HG03175 (cell line): ENCODE measurements at regions not wholly inside any gene's neighbourhood (a gene's known extent, or its start where the extent isn't known, plus 50 kb on each side); places are given as distances from the start of the nearest gene placed in this dataset.
"Not testable (repeated sequence)": the region's sequence is repeated elsewhere in the genome, so short reads cannot be mapped to it uniquely, and the experiment has no call there.

Experiments
- ATAC-seq: cut with Tn5 transposase; IDR thresholded peaks from one replicate; pipeline ENCODE4 v1.9.1; 2021; ENCODE audit warnings: mild to moderate bottlenecking, moderate library complexity; ENCODE audit not compliant: unreplicated experiment

DNA sequence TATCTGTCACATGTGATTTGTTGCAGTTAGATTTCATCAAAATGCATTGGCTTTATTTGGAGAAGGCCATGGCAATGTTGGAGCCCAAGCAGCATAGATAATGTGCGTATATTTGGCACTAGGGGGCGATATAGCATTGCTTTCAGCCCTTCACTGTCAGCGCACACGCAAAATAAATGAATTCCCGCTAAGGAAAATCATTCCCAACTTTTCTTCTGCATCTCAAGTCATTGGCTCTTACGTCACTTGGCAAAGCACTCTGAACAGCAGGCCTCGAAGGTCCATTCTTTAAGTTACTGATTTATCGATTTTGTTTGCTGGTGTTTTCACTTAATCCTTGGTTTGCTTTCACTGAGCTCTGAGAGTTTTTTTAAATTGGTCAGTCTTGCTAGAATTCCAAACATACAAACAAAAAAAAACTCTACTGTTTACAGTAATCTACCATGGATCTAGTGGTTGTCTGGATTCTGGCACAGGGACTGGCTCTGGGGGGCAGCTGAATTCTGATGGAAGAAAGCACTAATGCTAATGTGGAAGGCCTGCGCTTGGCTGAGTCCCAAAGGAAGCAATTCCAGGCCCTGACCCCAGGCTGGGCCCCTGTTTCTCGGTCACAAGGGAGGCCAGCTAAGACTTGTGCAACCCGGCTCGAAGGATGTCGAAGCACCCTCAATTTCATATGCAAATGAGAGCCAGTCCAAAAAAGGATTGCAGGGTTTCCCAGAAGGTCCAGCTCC, 97.7 kb upstream of the IPO5 start:
- no peak for ATAC-seq

DNA sequence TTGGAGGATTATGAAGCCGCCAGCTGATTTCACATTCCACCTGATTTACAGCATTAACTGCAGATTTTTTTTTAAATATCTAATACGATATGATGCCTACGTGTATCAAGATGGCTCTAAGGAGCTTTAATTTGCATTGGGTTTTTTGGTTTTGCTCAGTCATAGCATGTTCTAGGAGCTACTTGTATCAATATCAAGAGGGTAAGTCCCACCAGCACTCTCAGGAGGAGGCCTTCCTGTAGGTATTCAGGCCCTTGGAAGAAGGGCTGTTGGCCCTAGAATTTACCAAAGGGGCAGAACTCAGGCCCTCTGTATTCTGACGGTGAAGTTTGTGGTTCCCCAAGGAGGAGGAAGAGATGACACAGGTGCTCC, 97.2 kb upstream of the IPO5 start:
- ATAC-seq, result no peak

DNA sequence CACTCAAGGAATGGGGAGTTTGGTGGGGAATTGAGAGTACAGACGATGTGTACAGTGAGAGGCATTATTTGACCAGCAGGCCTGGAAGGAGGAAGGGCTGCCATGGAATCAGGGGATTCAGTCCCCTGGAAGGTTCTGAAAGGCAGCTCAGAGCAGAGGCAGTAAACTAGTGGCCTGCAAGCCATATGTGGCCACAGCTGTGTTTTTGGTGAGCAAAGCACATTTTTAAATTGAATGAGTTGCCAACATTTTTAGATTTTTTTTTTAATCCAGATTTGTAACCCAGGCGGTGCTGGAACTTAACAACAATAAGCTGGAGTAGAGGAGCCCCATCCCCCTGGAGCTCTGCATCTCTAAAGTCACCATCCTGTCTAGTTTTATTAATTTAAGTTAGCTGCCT, 95.3 kb upstream of the IPO5 start:
- ATAC-seq, result no peak

DNA sequence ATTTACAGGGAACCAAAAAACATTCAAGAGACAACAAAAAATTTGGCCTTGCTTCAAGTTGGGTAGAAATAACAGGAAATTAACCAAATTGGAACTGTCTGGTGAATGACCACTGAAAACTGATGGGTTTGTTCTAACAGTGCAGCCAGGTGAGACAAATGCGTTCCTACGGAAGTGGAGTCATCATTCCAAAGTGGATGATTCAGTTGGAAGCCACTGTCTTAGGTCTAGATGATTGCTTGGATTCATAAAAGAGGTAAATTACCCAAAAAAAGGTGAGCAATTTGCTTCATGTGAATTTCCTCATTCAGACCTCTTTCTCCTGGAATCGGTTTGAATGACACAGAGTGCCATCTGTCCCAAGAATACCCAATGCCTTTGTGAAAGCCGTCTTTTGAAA, 87.1 kb upstream of the IPO5 start:
- no peak for ATAC-seq

DNA sequence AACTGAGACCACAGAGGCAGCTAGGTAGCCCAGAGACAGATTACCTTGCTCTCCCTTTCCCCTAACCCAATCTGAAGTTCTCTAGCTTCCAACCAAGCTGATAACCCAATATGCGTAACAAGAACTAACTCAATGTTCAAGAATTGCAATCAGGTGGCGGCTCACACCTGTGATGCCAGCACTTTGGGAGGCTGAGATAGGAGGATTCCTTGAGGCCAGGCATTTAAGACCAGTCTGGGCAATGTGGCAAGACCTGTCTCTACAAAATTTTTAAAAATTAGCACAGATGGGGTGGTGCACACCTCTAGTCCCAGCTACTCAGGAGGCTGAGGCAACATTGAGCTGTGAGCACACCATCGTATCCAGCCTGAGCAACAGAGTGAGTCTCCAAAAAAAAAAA, 86.7 kb upstream of the IPO5 start:
- no peak for ATAC-seq

DNA sequence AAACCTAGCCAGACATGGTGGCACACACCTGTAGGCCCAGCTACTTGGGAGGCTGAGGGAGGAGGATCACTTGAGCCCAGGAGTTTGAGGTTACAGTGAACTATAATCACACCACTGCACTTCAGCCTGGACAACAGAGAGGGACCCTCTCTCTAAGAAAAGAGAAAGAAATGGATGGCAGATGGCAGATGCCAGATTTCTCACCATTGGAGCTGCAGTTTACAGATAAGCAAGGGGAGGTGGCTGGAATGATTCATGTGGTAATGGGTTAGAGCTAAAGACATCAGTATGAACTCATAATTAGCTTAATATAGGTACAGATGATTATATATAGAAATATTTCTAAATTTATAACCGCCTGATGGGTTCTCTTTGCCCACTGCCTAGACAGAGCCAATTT, 80.1 kb upstream of the IPO5 start:
- no peak for ATAC-seq

DNA sequence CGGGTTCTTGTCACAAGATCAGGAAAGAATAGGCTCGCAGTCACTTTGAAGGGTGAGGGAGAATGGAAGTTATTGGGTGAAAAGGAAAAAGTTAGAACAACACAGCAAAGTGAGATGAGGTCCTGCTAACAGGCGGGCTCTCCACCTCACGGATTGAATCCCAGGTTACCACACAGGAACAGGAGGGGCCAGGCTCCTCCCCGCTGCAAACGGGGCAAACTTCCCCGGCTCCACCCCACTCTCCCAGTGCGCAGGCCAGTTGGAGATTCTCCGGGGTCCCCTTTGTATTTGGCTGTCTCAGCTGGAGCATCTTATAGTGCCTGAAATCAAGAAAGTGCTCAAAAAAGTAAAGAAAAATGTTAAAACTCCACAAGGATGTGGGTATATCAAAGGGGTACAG, 78.3 kb upstream of the IPO5 start:
- ATAC-seq, result no peak

DNA sequence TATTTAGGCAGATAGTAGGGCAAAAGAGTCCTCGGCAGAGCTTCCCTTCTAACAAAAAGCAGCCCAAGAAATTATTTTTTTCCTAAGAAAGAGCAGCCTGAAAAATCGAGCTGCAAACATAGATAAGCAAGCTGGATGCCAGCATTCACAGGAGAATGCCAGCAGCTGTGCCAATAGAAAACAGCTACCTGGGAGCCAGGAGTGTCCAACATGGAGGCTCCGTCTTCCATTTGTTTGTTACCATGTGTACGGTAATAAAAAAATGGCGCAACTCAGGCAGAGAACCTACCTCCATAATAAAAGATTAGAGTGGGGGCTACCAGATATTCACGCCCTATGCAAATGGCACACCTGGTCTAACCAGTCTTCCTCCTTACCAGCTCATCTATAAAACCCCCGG, 77.6 kb upstream of the IPO5 start:
- no peak for ATAC-seq

DNA sequence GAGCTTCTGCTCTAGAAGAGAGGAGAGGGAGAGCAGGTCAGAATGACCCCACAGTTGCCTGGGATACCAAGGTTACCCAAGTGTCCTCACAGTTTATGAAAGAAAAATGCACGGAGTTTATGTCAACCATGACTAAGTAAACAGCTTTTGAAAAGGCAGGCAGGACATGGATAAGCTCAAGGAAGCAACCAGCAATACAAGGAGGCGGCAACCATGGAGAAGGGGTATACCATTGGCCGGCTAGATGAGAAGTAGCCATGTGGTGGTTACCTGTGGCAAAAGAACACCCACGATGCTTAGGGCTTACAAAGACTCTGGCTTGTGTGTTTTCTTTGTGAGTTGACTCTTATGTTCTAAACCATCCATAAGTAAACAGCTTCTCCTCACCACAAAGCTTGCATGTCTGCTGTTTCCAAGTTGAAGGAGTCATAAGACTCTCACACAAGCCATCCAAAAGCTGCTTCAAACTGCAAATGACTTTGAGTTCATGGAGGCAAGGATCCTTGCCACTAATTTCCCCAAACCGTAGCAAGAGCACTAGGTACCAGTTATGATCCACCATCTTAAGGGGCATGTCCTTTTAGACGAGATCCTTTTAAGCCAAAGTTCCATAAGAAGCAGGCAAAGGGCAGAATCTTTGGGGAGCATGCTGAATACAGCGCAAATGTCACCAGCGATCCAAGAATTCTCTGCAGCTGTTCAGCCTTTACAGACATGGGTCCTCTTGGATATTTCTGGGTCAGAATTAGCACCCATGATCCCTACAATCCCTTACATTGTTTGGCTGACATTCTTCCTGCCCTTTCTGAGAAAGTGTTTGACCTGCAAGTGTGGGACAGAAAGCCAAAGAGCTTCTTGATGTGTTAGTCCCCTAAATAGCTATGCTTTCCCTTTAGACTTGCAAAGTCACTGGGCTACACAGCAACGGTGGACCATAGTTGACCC, 74.8 kb upstream of the IPO5 start:
- ATAC-seq, result no peak

DNA sequence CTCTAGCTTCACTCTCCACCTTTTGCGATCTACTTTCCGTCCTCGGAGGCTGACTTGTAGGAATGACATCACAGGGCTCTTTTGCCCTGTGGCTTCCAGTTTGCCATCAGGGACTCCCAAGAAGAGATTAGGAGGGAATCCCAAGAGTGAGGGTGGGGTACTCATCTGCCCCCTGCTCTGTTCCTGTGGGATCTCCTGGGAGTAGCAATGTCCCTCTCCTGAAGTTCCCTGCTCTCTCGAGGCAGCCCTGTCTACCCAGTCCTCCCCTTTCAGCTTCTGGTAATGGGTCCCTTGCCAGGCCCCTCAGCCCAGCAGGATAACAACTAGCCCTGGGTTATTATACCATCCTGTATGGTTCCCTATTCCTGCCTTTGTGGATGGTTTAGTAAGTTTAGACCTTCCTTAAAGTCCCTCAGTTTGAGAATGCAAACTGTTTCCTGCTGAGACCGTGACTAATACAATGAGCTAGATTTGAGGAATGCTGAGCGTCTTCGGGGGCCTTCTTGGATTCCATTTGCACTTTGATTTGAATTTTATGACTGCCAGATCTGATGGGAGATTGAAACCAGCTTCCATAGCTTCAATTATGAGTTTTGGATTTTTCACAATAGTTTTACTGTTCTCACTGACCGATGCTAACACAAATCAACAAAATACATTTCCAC, 73.7 kb upstream of the IPO5 start:
- ATAC-seq, result no peak

DNA sequence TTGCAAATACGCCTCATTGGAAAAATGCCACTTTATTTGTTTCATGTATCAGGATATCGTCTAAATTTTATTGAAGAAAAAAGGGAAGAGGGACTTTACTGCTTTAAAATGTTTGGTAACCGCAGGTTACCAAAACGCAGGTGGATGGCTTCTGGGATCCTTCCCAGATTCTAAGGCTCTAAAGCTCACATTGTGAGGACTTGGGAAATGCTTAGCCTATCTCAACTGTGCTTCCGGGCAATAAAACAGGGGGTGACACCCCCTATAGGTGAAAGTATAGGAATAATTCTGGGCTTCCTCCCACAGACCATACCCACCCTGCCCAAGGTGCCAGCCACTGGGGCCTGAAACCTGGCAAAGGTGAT, 73.2 kb upstream of the IPO5 start:
- no peak for ATAC-seq

DNA sequence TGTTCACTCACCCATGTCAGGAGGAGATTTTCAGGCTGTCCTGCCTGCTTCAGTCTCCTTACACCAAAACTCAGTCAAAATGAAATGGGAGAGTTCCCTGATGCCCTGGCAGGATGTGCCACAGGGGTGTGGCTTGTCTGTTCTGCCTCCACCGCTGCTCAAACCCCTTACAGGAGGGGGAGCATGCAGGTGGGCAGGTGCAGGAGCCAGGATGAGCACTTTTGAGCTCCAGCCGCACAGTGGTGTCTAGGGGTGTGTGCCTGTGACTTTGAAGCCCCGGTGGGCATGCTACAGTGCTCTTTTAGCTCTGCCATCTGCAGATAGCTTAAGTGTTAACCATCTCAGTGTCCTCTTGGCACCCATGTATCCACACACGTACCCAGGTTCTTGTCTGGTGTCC, 71.9 kb upstream of the IPO5 start:
- no peak for ATAC-seq

DNA sequence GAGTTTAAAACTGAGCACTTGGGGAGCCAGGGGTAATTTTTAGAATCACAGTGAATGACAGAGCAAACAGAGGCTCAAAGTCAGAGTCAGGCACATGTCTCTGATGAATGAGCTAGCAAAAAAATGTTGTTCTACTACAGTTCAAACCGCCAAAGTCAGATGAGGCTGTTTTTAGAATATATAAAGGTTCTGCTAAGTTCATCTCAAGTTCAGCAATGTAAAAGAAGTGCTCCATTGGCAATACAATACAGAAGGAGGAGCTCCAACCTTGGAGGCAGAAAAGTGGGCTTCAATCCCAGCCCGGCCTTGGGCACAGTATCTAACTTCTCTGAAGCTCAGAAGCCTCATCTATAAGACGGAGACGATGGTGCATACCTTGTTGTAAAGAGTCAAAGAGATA, 70.1 kb upstream of the IPO5 start:
- ATAC-seq, result no peak

DNA sequence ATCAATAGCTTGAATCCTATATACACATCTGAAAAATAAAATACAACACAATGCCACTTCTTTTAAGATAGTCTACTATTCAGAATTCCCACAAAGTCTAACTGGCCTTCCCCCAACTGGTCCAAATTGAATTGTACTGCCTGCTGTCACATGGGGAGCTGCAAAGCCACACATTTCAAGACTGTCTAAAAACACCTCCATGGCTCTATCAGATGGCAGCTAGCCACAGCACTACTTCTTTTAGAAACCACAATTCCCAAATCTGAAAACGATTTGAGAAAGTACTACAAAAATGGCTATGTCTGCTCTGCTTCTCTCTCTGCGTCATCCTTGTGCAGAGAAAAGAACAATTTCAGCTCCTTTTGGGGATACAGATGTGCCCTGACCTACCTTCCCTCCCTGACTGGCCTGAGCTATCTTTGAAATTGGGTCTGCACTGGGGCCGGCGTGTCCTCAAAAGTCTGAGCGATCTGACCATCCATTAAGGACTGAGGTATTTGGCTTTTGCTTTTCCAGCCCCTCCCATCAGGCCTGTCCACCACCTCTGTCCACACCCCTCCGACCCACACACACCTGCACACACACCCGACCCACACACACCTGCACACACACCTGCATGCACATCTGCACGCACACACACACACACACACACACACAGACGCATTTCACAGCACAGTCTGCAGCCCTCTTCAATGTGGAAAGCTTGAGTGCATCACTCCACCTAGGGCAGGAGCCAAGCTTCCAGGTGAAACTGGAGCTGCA, 68.6 kb upstream of the IPO5 start:
- ATAC-seq, result no peak

DNA sequence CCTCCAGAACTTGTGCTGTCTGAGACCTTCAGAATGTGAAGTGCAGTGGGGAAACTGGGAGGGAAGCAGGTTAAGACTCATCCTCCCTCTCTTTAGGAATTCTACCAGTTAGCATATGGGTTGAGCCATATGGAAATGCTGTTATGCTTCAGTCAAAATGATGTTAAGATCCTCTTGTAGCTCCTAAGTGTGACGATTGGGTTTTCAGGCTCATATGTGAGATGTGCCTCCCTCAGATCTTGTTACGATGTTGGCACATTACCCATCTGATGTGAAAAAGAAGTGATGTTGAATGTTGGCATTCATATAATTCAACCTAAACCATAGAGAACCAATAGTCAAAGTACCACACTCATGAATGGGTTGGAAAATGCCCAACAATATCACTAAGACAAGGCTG, 67.8 kb upstream of the IPO5 start:
- ATAC-seq, result no peak

DNA sequence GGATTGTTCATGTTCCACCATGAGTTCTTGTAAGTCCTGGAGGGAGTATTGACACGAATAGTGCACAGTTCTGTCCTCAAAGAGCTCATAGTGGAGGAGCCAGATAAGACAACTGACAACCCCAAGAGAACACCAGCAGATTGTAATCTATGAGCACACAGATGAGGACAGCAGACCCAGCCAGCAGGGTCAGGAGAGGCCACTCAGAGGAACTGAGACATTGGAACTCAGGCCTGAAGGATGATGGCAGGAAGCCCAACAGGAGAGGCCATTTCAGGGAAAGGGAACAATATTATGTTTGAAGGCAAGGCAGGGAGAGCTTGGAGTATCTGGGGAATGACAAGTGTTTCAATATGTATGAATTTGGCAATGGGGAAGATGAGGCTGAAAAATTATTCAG, 63.7 kb upstream of the IPO5 start:
- ATAC-seq, result no peak

DNA sequence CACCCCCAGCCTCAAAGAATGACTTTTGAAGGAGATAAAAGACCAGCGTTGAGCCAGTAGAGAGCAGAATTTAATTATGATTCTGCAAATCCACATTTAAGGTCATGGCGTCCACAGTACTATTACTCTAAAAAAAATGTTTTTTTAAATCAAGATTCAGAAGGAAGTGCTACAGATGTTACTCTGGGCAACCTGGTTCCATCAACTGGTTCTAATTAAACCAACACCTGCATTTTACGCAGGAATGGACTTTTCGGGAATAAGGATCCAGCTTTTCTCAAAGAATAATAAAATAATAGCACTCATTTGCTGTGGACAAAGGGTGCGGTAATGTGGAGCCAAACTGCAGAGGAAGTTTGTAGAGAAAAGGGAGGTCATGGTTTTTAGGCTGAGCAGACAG, 62.9 kb upstream of the IPO5 start:
- ATAC-seq, result no peak

DNA sequence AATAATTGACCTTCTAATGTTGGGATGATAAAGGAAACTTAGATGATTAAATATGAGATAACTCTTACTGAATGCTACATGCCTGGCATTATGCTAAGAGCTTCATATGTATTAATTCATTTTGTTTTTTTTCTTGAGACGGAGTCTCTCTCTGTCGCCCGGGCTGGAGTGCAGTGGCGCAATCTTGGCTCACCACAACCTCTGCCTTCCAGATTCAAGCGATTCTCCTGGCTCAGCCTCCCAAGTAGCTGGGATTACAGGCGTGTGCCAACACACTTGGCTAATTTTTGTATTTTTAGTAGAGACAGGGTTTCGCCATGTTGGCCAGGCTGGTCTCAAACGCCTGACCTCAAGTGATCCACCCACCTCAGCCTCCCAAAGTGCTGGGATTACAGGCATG, 61.5 kb upstream of the IPO5 start:
- not testable (repeated sequence) for ATAC-seq

DNA sequence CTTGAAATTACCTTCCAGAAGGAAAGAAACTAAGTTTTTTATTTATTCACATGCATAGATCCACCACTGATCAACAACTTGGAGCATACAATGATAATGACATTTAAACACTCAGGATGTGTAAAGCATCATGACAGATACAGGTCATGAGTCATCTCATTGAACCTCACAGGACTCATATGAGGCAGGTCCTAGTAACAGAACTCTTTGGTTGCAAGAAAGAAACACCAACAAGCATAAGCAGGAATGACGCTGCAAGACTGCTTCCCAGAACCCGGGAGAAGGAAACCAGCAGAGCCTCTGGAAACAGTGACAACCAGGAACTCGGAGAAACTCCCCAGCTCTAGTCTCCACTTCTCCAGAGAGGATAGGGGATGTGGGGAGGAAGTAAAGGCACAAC, 60.8 kb upstream of the IPO5 start:
- ATAC-seq, result no peak

DNA sequence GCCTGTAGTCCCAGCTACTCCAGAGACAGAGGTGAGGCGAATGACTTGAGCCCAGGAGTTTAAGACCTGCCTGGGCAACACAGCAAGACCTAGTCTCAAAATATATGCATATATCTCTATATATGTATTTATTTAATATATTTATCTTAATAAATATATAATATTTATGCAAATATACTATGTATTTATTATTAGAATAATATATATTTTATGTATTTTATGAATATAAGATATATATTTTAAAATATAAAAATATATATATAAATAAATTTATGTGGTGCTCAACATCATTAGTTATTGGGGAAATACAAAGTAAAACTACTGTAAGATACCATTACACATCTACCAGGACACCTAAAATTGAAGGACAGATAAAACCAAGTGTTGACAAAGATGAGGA, 58.1 kb upstream of the IPO5 start:
- ATAC-seq, result no peak

DNA sequence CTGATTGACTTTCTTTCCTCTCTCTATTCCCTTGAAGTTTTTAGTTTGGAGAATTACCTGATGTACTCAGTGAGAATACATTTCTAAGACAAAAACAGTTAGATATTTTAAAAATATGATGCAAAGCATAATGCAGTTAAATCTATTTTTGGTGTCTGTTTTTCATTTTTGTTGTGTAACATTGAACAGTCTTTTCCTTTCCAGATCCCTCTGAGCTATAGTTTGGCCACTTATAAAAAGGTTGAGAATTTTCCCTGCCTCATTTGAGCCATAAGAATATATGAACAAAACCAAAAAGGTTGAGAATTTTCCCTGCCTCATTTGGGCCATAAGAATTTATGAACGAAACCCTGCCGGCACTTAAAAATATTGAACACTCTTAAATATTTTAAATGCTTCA, 57.0 kb upstream of the IPO5 start:
- ATAC-seq, result no peak
